HCT116 (cell line): ENCODE measurements at regions not wholly inside any gene's neighbourhood (a gene's known extent, or its start where the extent isn't known, plus 50 kb on each side); places are given as distances from the start of the nearest gene placed in this dataset.

Source experiments
- CEBPB ChIP-seq: IDR thresholded peaks from 2 replicates; pipeline ENCODE4 v1.6.1; 2012; ENCODE audit warnings: low read depth
- CTCF ChIP-seq, 3 experiments: fragments of 200-600 bp in 1 of 3; sonication (generic) in 1 of 3; IDR thresholded peaks in 2 of 3; conservative IDR thresholded peaks in 1 of 3; 2 replicates each; pipeline ENCODE4 v1.5.1; 2012 to 2017; ENCODE audit warnings: low read depth in 2 of 3, low read length in 2 of 3, antibody characterized with exemption in 1 of 3, borderline replicate concordance in 1 of 3, control low read depth in 1 of 3, mild to moderate bottlenecking in 1 of 3, mixed read lengths in 1 of 3, mixed run types in 1 of 3, moderate library complexity in 1 of 3; ENCODE audit not compliant: insufficient read depth in 1 of 3
- POLR2A ChIP-seq: IDR thresholded peaks from 2 replicates; pipeline ENCODE4 v1.7.0; 2011; ENCODE audit warnings: borderline replicate concordance; ENCODE audit not compliant: insufficient read depth, insufficient read length; ENCODE audit errors: extremely low read depth
- POLR2AphosphoS5 ChIP-seq: IDR thresholded peaks from 2 replicates; pipeline ENCODE4 v1.6.1; 2011; ENCODE audit warnings: mild to moderate bottlenecking, low read depth, low read length, moderate library complexity
- REST ChIP-seq: IDR thresholded peaks from 2 replicates; pipeline ENCODE4 v1.6.1; 2012; ENCODE audit warnings: low read depth

- no peak for TF ChIP-seq CTCF (IDR thresholded peaks at IDR 0.05 in 2 of 3, conservative IDR thresholded peaks at IDR 0.05 in 1 of 3; ENCODE audit: borderline replicate concordance in 1 of 3, insufficient read depth in 1 of 3, low read depth in 2 of 3, low read length in 2 of 3)
- TF ChIP-seq POLR2A, result no peak
- TF ChIP-seq REST, result no peak
- no peak for TF ChIP-seq POLR2AphosphoS5
- TF ChIP-seq CEBPB, result no peak
Measured at GRCh38 chr1:191662051-191662450, 496.2 kb upstream of the RGS18 start.
